CD4-positive, alpha-beta T cell treated with Interleukin-21 for 1 hour (primary cell): ENCODE measurements at regions not wholly inside any gene's neighbourhood (a gene's known extent, or its start where the extent isn't known, plus 50 kb on each side); places are given as distances from the start of the nearest gene placed in this dataset.
"Not testable (repeated sequence)": the region's sequence is repeated elsewhere in the genome, so short reads cannot be mapped to it uniquely, and the experiment has no call there.

Experiments
- DNase-seq: peaks from one replicate; pipeline ENCODE4 v3.0.0-alpha.2; 2020

DNA sequence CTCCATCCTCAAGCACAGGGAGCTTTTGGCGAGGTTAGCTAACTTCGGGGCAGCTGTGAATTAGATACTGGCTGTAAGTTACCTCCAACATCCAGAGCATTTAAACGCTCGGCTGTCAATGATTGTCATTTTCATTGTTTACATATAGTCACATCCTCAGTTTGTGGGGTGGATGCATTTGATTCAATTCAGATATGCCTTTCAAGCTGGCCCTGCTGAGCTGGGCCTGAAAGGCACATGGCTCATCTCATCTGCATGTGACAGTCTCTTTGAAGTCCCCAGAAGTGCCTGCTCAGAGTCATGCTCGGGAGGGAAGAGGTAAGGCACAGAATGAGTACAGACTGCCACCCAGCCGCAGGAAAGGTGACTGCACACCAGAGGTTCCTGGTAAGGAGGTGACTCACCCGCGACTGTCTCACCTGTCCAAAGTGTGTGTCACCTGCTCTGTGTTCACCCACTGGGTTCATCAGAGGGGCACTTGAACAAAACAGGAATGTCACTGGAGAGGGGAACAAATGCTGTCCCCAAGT lies 281.2 kb upstream of the PLGLB2 start:
- peak; percentile 79 for DNase-seq

DNA sequence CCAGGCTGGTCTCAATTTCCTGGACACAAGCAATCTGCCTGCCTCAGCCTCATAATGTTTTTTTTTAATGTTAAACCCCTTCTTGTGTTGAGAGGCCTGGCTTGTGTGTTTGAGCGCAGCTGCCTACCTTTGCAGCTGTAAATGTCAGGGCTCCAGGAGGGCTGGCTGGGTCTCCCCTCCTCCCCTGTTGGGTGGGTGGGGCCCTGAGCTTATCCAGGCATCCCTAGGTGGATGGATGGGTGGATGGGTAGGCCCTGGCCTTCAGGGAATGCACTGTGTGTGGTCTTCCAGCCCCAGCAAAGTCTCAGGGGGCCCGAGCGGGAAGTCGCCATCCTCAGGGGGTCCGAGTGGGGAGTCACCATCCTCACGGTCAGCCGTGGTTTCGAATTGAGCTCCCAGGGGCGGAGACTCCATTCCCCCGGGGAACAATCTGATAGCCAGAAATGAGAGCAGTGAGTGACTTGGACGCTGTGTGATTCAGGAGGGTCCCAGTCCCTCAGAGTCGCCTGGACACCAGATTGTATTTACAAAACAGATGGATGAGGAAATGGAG lies 279.4 kb upstream of the PLGLB2 start:
- DNase-seq = not testable (repeated sequence)

DNA sequence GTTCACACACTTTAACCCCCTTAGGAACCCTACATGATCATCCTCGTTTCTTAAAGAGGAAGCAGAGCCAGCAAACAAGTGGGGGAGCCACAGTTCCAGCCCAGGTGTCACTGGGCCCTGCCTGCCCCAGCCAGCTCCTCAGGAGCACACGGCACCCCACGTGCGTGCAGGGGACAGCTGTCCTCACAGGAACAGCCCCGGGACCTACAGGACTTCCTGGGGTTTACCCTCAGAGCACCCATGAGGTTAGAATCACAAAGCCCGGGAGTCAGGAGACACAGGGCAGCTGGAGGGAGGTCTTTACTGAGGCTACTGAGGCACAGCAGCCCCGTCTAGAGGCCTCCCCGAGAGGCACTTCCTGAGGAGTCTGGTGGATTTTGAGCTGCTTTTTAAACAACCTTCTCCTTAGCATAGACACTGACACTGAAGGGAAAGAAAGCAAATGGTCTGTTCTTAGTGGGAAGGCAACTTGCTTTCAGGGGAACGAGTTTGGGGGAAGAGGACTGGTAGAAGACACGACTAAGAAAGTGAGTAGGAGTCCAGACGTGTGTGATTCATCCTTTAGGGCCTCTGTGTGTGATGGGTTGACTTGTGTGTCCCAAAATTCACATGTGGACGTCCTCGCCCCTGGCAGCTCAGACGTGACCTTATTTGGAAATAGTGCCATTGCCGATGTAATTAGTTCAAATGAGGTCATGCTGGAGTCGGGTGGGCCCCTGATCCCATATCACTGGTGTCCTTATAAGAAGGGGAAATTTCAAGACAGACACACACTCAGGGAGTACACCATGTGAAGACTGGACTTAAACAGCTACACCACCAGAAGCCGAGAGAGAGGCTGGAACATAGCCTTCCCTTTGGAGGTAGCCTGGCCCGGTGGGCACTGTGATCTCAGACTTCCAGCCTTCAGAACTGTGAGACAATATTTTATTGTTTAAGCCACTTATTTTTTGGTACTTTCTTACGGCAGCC lies 278.4 kb upstream of the PLGLB2 start:
- DNase-seq = peak; percentile 58

DNA sequence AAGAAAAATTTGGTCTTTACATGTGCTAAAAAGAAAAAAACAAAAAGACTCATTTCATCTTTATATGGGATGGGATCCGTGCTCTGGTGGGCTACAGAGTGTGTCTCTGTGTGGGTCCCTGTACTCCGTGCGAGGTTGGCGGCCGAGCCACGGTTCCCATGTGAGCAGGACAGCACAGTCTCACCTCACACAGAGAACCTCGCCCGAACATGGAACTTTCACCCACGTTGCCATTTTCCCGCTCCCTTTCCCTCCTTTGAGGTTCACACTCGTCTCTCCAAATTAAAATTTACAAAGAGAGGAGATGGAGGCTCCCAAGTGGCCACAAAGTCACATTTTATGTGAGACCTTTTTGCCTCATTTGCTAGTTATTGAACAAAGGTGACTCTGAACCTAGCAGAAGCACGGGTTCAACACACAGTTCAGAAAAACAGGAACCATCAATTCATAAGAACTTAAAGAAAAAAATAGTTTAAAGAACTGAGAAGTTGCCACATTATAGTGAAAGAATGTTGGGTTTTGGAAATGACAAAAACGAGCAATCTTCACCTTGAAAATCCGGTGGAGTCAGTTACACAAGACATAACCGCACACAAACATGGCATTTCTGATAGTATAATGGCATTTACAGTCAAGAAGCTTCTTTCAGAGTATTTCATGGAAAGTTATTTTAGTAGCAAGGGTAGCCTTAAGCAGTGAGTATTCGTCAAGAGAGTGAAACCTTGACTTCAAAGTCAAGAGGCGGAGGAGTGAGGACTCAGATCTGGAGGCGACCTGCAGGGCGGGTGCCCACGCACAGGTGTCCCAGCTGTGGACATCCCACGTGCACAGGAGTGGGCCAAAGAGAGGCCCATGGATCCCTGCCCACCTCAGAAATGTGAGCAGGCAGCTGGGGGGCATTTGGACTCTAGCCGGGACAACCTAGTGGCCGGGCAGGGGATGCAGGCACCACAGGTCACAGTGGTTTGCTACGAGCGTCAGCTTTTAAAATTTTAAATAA lies 277.2 kb upstream of the PLGLB2 start:
- peak; percentile 49 for DNase-seq

DNA sequence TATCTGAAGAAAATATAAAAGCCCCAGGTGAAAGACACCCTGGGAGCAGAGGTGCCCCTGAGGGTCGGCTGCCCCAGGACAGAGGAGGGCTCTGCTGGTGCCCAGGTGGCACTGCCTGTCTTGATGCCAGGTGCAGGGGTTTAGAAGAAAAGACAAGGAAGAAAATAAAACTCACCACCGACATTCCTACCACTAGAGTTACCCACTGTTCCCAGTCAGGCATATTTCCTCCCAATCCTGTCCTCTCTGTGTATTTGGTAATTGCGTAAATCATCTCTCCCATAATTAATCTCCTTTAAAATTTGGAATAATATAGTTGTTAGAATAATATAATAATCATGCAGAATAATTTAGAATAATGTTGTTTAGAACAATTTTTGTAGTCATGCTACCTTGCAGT lies 276.4 kb upstream of the PLGLB2 start:
- not testable (repeated sequence) for DNase-seq

DNA sequence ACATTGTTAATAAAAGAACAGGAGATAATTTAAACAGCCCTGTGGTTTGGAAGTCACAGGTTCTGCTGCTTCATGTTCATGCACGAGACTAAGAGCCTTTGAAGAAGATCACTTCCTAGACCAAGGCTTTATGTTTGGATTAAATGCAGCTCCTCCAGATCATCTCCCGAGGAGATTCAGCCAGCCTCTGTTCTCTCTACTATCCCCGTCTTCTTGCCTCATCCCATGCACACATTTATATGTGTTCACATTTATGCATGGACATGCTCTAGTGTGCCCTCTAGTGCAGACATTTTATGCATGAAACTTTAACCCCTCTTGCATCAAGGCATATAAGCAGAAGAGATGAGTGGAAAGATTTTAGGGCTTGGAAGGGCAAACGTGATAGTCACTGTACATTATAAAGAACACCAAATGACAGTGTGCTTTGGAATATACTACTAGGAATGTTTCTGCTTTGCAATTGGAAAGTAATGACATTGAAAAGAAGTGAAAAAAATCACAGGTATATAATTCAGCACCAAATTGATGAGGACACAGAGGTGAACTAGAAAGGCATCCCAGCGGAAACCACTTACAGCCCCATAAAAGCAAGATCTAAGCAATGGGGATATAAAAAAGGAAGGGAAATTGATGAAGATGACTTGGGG lies 271.5 kb upstream of the PLGLB2 start:
- not testable (repeated sequence) for DNase-seq

DNA sequence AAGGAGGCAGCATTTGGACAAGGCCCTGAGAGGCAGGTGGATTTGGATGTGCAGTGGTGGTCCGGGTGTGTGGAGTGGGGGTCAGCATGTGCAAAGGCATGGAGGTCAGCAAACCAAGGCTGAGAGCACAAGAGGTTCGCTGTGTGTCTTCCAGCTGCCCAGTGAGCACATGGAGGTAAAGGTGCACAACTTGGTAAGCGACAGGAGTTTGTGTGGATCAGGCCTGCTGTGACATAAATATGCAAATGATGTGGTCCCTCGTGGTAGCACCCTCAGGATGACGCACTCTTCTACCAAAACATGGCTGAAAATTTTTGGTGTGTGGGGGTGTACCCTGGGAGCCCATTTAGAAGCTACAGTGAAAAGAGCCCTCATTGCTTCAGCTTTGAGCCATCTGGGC lies 271.0 kb upstream of the PLGLB2 start:
- peak; percentile 62 for DNase-seq

DNA sequence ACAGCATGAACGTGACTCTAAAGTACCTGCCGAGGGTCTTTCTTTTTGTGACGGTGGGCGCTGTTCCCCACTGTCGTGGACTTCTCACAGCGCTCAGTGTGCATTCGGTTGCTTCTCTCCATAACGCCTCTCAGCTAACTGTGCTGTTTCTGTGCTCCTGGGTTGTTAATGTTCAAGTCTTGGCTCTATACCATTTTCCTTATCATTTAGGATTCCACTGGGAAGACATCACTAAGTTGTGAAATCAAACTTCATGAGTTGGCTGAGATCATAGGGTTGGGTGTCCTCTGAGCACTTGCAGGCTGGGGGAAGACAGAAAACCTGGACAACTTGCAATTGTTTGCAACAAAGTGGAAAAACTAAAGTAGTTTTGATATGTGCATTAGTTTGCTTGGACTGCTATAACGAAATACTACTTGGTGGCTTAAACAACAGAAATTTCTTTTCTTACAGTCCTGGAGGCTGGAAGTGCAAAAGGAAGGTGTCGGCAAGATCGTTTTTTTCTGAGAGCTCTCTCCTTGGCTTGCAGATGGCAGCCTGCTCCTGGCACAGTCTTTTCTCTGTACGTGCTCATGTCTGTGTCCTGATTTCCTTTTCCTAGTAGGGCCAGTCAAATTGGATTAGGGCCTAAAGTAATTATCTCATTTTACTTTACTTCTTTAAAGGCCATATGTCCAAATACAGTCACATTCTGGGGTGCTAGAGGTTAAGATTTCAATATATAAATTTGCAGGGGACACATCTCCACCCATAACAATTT lies 270.0 kb upstream of the PLGLB2 start:
- not testable (repeated sequence) for DNase-seq

DNA sequence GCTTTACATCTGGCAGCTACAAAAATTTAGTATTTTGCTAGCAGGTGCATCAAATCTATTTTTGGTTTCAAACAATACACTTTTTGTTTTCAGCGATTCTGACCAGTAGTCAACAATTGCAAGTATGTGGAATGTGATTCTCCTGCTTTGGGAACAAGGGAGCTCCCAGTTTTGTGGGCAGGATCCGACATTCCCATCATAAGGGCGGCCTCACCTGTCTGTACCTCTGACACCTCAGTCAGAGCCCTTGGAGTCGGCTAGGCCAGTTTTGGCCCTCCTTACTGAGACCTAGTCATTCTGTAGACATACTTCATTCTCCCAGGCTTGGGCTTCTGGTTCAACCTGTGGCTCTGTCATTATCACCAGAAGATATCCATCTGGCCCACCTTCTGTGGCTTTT lies 269.0 kb upstream of the PLGLB2 start:
- not testable (repeated sequence) for DNase-seq

DNA sequence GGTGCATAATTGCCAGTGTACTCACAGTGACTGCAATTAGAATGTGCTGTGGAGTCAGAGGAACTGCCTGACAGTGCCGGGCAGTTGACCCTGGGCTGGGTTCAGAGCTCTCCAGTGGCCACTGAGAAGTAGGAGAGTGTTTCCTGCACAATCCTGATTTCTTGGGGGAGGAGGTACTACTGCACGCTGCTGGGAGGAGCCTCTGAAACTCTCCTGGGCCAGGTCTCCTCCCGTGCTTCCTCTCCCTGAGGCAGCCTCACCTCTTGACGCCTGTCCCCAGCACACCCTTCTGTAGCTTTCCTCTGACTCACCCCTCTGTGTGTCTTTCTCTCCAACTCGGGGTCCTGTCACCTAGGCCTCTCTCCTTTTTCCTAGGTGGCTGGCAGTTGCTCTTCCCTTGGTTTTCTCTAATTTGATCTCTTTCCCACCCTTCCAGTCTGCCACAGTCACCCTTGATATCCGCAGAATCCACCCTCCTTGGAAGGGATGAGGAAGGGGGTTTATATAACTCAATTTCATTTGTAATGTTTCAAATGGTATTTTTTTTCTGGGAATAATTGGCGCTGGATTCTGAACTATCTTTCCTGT lies 264.7 kb upstream of the PLGLB2 start:
- peak; percentile 53 for DNase-seq

DNA sequence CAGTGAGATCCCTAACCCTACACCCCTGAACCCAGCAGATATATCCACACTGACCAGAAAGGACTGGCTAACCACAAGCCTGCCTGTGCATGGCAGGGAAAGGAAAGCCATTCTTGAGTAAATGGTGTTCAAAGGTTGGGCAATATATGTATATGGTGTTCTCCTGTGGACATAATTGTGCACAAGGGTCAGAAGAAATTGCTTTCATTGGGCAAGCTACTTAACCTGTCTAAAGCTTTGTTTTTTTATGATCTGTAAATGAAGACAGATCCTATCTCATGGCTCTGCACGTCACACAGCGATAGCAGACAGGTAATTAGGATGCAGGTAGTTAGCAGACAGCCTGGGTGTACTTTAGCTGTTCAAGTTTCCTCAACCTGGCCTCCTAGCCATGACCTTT lies 263.5 kb upstream of the PLGLB2 start:
- not testable (repeated sequence) for DNase-seq

DNA sequence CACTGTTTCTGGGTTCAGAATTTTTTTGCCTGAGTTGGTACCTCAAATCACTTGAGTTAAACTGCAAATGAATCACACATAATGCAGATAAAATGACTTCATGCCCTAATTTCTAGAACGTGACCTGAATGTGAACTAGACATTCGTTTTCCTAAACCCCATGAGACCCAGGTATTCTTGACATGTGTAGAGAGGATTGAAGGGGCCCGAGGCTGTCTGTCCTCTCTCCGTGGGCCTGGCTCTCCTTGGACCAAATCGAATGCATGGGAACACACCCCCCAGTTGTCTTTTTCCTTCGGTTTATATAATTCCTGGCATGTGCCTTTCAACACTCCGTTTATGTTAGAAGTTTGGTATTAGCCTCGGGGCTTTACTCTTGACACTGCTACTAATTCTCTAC lies 262.4 kb upstream of the PLGLB2 start:
- not testable (repeated sequence) for DNase-seq

DNA sequence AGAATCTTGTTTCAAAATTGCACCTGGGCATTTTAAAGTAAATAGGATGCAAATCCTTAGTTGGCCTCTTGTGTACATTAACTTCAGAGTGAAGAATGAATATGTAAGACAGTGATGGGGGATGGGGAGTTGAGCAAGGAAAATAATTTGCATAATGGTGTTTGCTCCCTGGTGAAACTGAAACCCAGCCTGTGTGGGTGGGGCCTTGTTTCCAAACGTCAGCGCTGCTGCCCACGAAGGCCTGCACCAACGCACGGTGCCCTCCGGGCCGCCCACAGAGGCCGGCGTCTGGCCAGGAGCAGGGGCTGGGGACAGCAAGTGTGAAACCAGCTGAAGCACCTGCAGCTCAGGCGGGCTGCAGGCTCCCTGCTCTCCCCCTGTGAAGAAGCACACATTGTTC lies 262.0 kb upstream of the PLGLB2 start:
- DNase-seq = peak; percentile 83

DNA sequence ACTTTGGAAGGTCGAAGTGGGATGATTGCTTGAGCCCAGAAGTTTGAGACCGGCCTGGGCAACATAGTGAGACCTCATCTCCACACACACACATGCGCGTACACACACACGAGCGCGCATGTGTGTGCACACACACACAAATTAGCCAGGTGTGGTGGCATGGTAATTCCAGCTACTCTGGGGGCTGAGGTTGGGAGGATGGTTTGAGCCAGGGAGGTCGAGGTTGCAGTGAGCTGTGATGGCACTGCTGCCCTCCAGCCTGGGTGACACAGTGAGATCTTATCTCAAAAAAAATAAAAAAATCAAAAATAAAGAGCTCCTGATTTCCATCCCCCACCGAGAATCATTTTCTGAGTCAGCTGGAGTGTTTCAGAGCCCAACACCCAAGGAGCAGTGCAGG lies 261.5 kb upstream of the PLGLB2 start:
- DNase-seq = peak; percentile 52

DNA sequence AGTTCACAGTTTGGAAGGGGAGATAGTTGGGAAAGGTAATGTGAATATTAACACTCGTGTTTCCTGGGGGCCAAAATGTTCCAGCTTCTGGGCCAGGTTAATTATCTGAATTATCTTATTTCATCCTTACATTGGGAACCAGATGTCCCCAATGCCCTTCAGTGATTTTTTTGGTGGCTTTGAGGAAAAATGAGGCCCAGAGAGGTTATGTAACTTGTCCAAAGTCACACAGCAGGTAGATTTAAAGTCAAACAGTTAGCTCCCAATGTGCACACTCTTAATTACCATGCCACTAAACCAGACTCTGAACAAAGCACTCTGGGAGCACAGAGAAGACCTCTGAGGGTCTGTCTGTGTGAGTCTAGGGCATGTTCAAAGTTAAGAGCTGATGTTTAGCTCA lies 259.9 kb upstream of the PLGLB2 start:
- DNase-seq = not testable (repeated sequence)

DNA sequence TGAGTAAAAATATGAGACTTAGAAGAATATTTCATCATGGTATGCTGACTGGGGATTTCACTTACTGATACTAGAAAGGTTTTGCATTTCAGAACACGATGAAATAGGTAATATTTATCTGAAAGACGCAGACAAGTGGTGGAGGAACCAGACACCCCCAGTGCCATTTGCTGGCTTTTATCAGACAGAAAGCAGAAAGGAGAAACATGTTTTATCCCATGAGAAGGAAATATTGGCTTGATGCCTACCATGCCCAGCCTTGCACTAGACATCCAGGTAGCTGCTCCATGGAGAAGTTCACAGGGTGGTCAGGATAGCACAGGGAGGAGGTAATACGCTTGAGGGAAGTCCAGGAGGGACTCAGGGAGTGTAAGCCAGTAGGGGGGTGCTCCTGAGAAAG lies 258.9 kb upstream of the PLGLB2 start:
- not testable (repeated sequence) for DNase-seq

DNA sequence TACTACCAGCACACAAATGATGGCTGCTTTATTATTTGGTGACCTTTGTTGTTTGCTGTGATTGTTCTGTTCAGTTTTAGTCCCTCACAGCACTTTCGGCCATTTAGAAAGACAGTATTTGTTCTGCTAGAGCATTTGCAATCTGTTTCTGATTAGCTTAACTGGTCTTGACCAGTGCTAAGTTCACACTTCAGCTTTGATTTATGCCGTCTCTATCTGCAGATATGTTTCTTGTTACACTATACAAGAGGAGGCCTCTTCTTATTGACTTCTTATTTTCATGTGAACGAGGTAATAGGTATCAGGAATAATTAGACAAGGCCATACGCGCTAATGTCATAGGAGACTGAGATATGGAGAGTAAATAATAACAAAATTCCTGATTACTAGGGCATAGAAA lies 253.0 kb upstream of the PLGLB2 start:
- DNase-seq = not testable (repeated sequence)

DNA sequence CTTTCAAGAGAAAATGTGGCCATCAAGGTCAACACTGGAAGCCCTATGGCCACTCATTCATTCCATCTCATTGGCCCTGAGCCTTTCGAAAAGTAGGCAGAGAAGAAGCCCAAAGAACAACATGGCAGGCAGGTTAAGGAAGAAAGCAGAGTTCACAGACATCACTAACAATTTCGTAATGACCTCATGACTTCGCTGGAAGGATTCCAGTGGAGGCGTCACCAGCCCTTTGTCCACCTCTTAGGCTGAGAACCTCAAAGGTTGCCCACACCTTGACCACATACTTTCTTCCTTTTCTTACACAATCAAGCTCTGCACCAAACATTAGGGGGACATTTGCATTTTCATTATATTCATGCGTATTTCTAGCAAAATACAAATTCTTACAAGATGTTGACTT lies 252.4 kb upstream of the PLGLB2 start:
- DNase-seq = not testable (repeated sequence)

DNA sequence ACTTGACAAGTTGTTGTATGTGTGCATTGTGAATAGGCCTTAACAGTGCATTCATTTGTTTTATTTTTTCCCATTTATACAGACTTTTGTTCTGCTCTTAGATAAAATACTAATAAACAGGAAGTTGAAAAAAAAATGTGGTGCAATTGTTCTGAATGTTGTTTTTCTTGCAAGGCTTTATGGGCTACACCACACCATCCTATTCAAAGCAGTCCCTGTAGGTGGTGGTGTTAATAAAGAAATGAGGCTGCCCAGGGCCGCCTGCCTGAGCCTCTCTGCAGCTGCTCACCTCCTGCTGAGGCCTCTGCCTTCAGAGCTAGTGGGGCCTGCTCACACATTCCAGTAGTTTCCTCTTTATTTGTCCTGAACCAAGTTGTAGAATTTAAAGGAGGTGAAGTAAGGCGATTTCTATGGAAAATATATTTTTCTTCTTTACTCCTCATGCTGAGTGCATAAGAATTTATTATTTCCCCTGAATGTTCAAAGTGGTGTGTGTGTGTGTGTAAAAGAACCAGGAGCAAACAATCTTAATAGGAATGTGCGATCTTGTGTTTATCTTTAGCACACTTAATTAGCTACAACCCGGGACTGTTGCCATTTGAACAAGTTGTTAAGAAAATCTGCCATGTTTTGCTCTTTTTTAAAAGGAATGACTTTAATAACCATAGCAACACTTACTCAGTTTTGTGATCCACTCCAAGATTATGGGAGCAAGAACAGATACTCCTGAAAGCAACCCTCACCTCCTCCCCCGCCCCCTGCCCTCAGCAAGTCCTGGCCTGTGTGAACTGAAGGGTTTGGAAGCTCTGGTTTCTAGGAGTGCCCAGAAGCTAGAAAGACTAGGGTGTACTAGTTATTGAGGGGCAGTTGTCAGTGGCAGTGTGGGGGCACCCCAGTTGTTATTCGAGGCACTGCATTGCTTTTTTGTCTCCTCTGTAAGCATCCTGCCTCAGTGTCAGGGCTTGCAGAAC lies 251.6 kb upstream of the PLGLB2 start:
- DNase-seq = peak; percentile 85

DNA sequence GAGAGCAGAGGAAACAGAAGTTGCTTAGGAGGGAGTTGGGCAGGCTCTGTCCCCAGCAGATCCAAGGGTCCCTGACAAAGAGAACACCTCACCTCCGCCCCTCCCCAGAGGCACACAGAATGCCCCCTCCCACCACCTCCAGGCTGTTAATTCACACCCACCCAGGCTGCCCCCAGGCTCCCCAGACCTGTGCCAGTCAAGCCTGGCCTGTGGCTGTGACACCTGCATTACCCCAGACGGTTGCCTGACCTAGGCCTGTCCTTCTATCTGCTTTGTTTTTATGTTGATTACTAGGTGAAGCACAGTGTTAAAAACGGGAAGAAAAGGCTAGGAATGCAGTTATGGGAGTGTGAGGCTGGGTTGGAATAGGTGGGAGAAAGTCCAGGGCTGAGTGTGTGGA lies 250.8 kb upstream of the PLGLB2 start:
- not testable (repeated sequence) for DNase-seq
